ENCODE measurements at regions not wholly inside any gene's neighbourhood (a gene's known extent, or its start where the extent isn't known, plus 50 kb on each side); places are given as distances from the start of the nearest gene placed in this dataset.

GRCh38 chr12:23421556-23421955 lies 527.9 kb downstream of the SOX5 start:
- no peak overlapping the region for H3K27ac ChIP-seq
- TF ChIP-seq CTCF (conservative IDR thresholded peaks at IDR 0.05) (no peak), ZFX (IDR thresholded peaks at IDR 0.05) (no peak)

- TF ChIP-seq ZFX (IDR thresholded peaks at IDR 0.05), result no peak
- no peak for TF ChIP-seq CTCF (conservative IDR thresholded peaks at IDR 0.05)
- no peak overlapping the region for H3K27ac ChIP-seq
Measured at GRCh38 chr12:23423097-23423687, 526.3 kb downstream of the SOX5 start.

- H3K27ac ChIP-seq, result no peak overlapping the region
- no peak for TF ChIP-seq ZFX (IDR thresholded peaks at IDR 0.05)
- no peak for TF ChIP-seq CTCF (conservative IDR thresholded peaks at IDR 0.05)
Measured at GRCh38 chr12:23423796-23424195, 525.7 kb downstream of the SOX5 start.

GRCh38 chr12:23424685-23425084 lies 524.8 kb downstream of the SOX5 start:
- no peak for TF ChIP-seq CTCF (conservative IDR thresholded peaks at IDR 0.05)
- no peak for TF ChIP-seq ZFX (IDR thresholded peaks at IDR 0.05)

GRCh38 chr12:23426328-23426727 lies 523.1 kb downstream of the SOX5 start:
- H3K27ac ChIP-seq, result no peak overlapping the region
- TF ChIP-seq CTCF (conservative IDR thresholded peaks at IDR 0.05) (no peak), ZFX (IDR thresholded peaks at IDR 0.05) (no peak)

More at GRCh38 chr12:23424685-23425084, 524.8 kb downstream of the SOX5 start:
- no peak overlapping the region for H3K27ac ChIP-seq

- TF ChIP-seq CTCF (conservative IDR thresholded peaks at IDR 0.05) (no peak), ZFX (IDR thresholded peaks at IDR 0.05) (no peak)
- H3K27ac ChIP-seq, result no peak overlapping the region
Measured at GRCh38 chr12:23428758-23429157, 520.7 kb downstream of the SOX5 start.

GRCh38 chr12:23431006-23431405 lies 518.5 kb downstream of the SOX5 start:
- H3K27ac ChIP-seq, result no peak overlapping the region
- TF ChIP-seq CTCF (conservative IDR thresholded peaks at IDR 0.05), result no peak
- TF ChIP-seq ZFX (IDR thresholded peaks at IDR 0.05), result no peak

Data from C4-2B (cell line).